ENCODE measurements at regions not wholly inside any gene's neighbourhood (a gene's known extent, or its start where the extent isn't known, plus 50 kb on each side); places are given as distances from the start of the nearest gene placed in this dataset.

DNA sequence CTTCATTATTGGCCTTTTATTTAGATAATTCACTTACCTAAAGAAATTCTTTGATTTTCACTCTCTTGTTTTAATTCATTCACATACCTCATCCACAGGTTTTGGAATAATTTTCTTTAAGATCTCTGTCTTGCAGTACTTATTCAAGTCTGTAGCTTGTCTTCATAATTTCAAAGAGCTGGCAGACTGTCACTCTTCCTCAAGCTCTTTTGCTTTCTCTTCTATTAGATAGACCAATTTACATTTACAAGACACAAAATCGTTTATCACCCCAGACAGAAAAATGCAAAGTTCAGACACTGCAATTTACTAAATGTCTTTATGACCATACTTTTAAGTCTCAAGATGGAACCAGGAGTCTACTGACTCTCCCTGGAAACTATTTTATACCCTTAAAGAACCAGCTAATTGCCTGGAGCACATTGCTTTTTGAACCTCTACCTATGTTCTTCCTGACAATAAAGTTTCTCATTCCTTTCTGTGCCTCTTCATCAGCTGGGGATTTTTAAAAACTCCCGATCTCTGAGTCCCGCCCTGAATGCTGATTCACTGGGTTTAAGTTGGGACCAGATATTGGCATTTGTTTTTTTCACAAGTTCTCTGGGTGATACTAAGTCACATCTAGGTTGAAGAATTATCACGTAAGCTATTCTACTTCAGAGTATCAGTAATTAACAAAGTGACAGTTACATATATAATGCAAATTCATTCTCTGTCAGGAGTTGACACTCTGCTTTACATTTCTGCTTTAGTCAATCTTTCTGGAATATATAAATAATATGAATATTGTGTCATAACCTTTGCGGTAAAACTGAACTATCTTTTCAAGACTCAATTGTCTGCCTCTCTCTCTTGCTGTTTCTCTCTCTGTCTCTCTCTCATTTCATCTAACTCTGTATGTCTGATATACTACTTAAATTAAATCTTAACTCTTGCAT is 196.4 kb downstream of the PCDH7 start:
- DNase-seq (ENCODE audit: low spot score in 2 of 2), result no peak
- Histone ChIP-seq H3K27me3 (no peaks in the 10 kb centered on the region), H3K4me1 (no peaks in the 10 kb centered on the region), H3K27ac (no peak overlapping the region), H3K9me3 (no peaks in the 10 kb centered on the region), H3K4me3 (no peak overlapping the region), H3K36me3 (no peaks in the 10 kb centered on the region)
- intact Hi-C loops (cut with DNase I; ENCODE audit: low total_unique reads), result no loop called here
- TF ChIP-seq POLR2AphosphoS5 (IDR thresholded peaks at IDR 0.05), result no peak
- no peak for TF ChIP-seq POLR2A (IDR thresholded peaks at IDR 0.05)
- TF ChIP-seq, protein P1, sequence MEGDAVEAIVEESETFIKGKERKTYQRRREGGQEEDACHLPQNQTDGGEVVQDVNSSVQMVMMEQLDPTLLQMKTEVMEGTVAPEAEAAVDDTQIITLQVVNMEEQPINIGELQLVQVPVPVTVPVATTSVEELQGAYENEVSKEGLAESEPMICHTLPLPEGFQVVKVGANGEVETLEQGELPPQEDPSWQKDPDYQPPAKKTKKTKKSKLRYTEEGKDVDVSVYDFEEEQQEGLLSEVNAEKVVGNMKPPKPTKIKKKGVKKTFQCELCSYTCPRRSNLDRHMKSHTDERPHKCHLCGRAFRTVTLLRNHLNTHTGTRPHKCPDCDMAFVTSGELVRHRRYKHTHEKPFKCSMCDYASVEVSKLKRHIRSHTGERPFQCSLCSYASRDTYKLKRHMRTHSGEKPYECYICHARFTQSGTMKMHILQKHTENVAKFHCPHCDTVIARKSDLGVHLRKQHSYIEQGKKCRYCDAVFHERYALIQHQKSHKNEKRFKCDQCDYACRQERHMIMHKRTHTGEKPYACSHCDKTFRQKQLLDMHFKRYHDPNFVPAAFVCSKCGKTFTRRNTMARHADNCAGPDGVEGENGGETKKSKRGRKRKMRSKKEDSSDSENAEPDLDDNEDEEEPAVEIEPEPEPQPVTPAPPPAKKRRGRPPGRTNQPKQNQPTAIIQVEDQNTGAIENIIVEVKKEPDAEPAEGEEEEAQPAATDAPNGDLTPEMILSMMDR (IDR thresholded peaks at IDR 0.05), result no peak

DNA sequence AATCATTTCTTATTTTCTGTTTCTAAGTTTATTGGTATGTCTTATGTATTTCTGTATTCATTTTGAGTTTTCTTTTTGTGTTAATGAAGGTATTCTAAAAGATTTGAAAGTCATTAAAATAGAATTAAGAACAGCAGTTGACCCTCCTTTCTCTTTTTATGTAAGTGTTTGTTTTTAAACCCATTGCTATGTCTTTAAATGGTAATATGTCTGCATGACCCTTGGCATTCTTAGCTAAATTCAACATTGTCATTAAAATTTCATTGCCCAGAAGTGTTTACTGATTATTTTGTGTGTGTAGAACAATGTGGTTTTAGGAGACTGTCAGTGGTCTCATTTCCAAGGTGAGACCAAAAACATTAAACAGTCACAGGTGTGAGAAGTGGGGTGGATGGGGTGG is 197.8 kb downstream of the PCDH7 start:
- H3K9me3 ChIP-seq, result no peaks in the 10 kb centered on the region
- no peaks in the 10 kb centered on the region for H3K36me3 ChIP-seq
- intact Hi-C loops (cut with DNase I; ENCODE audit: low total_unique reads), result no loop called here
- H3K4me3 ChIP-seq, result no peak overlapping the region
- TF ChIP-seq POLR2AphosphoS5 (IDR thresholded peaks at IDR 0.05) (no peak), POLR2A (IDR thresholded peaks at IDR 0.05) (no peak)
- TF ChIP-seq, protein P1 (IDR thresholded peaks at IDR 0.05), result no peak
- no peaks in the 10 kb centered on the region for H3K27me3 ChIP-seq
- DNase-seq (ENCODE audit: low spot score in 2 of 2), result no peak
- H3K27ac ChIP-seq, result no peak overlapping the region
- no peaks in the 10 kb centered on the region for H3K4me1 ChIP-seq

DNA sequence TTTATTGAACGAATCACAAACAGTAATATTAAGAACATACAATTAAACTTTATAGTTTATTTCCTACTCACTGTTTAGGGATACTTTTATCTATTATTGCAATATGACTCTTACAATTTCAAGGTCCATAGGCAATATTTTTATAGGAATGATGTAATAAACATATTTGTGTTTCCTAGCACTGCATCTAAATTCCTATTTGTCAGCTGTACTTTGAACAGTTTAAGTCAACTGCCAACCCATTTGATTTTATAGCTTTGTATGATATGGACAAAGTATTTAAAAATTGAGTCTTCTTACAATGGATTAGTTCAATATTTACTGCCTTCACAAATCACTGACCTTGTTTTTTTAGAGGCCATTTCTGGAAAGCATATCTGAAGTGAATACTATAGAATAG is 199.3 kb downstream of the PCDH7 start:
- Histone ChIP-seq H3K4me3 (no peak overlapping the region), H3K27me3 (no peaks in the 10 kb centered on the region), H3K27ac (no peak overlapping the region), H3K36me3 (no peaks in the 10 kb centered on the region), H3K9me3 (no peaks in the 10 kb centered on the region), H3K4me1 (no peaks in the 10 kb centered on the region)
- TF ChIP-seq POLR2A (IDR thresholded peaks at IDR 0.05) (no peak), POLR2AphosphoS5 (IDR thresholded peaks at IDR 0.05) (no peak)
- TF ChIP-seq, protein P1 (IDR thresholded peaks at IDR 0.05), result no peak
- intact Hi-C loops (cut with DNase I; ENCODE audit: low total_unique reads), result no loop called here
- DNase-seq (ENCODE audit: low spot score in 2 of 2), result no peak

DNA sequence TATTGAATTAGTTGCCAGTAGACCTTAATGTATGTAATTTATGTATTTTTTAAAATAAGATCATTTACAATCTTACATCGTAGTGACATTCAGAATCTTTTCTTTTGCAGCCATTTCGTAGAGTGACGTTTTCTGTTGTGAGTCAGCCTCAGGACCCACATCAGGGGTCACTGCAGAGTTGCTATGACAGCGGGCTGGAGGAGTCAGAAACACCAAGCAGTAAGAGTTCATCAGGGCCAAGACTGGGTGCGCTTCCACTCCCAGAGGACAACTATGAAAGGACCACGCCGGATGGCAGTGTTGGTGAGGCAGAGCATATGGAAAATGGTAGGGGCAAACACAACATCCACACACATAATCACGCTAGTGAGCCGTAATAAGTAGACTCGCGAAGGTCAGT is 199.9 kb downstream of the PCDH7 start:
- DNase-seq (ENCODE audit: low spot score in 2 of 2), result no peak
- no peak overlapping the region for H3K27ac ChIP-seq
- H3K27me3 ChIP-seq, result no peaks in the 10 kb centered on the region
- H3K4me1 ChIP-seq, result no peaks in the 10 kb centered on the region
- intact Hi-C loops (cut with DNase I; ENCODE audit: low total_unique reads), result no loop called here
- H3K36me3 ChIP-seq, result no peaks in the 10 kb centered on the region
- H3K9me3 ChIP-seq, result no peaks in the 10 kb centered on the region
- no peak overlapping the region for H3K4me3 ChIP-seq
- TF ChIP-seq POLR2A (IDR thresholded peaks at IDR 0.05) (no peak), POLR2AphosphoS5 (IDR thresholded peaks at IDR 0.05) (no peak)
- TF ChIP-seq, protein P1 (IDR thresholded peaks at IDR 0.05), result no peak

DNA sequence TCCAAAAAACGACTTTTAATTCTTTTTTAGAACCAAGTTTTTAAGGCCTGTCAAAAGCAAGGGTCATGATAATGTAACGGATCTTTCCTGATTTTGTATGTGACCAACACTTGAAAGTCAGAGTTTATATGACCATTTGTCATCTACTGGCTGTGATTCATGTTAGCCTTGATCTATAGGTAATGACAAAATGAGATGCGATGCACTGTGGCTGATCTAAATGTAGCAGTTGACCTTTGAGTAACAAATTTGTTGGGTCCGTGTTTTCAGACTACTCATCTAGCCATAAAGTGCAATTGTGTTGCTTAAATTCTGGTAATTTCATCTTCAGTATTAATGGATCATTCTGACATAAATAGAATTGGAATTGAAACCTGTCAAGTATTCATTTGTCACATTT is 202.5 kb downstream of the PCDH7 start:
- no peaks in the 10 kb centered on the region for H3K4me1 ChIP-seq
- H3K36me3 ChIP-seq, result no peaks in the 10 kb centered on the region
- no peak overlapping the region for H3K27ac ChIP-seq
- intact Hi-C loops (cut with DNase I; ENCODE audit: low total_unique reads), result no loop called here
- H3K9me3 ChIP-seq, result no peaks in the 10 kb centered on the region
- H3K4me3 ChIP-seq, result no peak overlapping the region
- H3K27me3 ChIP-seq, result no peaks in the 10 kb centered on the region
- TF ChIP-seq, protein P1 (IDR thresholded peaks at IDR 0.05), result no peak
- TF ChIP-seq POLR2A (IDR thresholded peaks at IDR 0.05) (no peak), POLR2AphosphoS5 (IDR thresholded peaks at IDR 0.05) (no peak)
- DNase-seq (ENCODE audit: low spot score in 2 of 2), result no peak
